ENCODE measurements at regions not wholly inside any gene's neighbourhood (a gene's known extent, or its start where the extent isn't known, plus 50 kb on each side); places are given as distances from the start of the nearest gene placed in this dataset.

DNA sequence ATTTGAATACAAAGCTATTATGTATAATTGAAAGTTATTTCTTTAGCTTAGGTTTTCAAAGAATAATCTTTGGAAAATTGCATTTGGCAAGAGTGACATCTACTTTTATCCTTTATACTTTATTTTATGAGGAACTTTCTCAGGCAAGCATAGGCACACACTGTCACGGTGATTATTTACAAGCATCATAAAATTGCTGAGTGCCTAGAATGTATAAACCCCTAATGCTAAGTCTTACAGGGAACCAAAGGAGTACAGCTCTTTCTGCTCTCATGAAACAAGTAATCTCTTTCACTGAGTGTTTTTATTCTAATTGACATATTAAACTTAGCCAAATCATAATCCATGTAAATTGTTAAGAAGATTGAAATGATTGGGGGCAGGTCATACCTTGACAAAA is 154.9 kb downstream of the FSCB start:
- TF ChIP-seq POLR2A (IDR thresholded peaks at IDR 0.05), result no peak
- TF ChIP-seq, protein P1, sequence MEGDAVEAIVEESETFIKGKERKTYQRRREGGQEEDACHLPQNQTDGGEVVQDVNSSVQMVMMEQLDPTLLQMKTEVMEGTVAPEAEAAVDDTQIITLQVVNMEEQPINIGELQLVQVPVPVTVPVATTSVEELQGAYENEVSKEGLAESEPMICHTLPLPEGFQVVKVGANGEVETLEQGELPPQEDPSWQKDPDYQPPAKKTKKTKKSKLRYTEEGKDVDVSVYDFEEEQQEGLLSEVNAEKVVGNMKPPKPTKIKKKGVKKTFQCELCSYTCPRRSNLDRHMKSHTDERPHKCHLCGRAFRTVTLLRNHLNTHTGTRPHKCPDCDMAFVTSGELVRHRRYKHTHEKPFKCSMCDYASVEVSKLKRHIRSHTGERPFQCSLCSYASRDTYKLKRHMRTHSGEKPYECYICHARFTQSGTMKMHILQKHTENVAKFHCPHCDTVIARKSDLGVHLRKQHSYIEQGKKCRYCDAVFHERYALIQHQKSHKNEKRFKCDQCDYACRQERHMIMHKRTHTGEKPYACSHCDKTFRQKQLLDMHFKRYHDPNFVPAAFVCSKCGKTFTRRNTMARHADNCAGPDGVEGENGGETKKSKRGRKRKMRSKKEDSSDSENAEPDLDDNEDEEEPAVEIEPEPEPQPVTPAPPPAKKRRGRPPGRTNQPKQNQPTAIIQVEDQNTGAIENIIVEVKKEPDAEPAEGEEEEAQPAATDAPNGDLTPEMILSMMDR (IDR thresholded peaks at IDR 0.05 in 4 of 5, conservative IDR thresholded peaks at IDR 0.05 in 1 of 5), result no peak

All from gastrocnemius medialis (tissue), 4 donors.